ENCODE measurements at regions not wholly inside any gene's neighbourhood (a gene's known extent, or its start where the extent isn't known, plus 50 kb on each side); places are given as distances from the start of the nearest gene placed in this dataset.

DNA sequence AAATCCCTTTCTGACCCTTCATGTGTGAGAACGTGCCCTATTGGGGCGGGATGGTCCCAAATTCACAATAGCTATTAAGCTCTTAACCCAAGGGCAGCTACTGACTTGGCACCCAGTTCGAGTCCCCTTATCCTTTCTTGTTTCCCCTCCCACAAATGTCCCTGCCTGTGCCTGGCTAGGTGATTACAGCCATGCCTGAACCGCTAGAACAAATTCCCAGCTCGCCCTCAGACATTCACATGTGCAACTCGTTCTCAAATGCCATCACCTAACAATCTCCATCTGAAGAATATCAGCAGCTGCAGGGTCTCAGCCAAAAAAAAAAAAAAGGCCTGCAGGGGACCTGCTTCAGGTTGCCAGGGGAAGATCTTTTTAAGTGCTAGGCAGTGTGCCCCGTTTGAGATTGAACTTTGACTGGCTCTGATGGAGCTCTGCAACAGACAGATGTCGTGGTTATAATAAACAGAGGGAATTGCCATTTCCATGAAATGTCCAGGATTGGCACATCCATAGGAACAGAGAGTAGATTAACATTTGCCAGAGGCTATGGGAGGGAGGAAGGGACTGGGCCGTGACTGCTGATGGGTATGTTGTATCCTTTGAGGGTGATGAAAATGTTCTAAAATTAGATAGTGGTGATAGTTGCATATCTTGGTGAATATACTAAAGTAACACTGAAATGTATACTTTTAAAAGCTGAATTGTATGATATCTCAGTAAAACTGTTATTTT lies 347.2 kb upstream of the WWC1 start:
- Mint-ChIP-seq H3K27me3 (no peaks in the 10 kb centered on the region), H3K27ac (no peak overlapping the region), H3K9me3 (no peaks in the 10 kb centered on the region), H3K4me3 (no peak overlapping the region), H3K36me3 (no peaks in the 10 kb centered on the region), H3K4me1 (no peaks in the 10 kb centered on the region)
- DNase-seq (no peak), ATAC-seq (replicated peaks) (no peak)

DNA sequence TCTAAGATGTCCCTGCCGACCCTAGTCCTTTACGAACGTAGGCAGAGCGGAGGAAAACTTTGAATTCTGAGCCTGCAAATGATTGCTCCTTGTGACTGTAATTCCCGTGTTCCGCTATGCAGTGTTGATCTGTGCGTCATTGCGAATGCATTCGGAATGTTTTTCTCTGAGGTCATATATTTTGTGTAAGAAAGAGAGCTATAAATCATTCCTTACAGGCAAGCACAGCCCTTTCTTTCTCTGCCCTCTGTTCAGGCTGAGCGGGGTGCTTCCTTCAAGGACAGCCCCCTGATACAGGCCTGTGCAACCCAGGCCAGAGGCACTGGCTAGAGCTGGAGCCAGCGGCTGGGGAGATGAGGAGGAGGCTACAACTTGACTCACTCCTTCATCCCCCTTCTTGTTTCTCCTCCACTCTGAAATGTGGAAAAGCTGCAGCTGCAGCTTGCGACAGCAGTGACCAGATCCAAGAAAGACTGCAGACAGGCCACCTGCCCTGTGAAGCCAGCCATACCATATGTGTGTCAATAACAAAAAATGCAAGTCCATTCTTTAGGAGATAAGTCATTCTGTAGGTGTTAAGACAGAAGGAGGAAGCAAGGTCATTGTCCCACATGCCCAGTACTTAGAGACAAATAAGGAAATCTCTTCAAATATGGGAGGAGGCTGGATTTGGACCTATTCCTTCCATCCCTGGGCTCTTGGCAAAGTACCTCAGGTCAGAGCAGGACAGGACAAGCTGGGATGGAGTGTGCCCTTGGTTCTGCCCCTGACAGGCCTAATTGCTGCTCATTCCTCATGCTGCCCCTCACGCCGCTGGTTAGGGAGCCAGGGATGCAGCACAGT lies 345.7 kb upstream of the WWC1 start:
- H3K36me3 Mint-ChIP-seq: no peaks in the 10 kb centered on the region
- no peaks in the 10 kb centered on the region for H3K27me3 Mint-ChIP-seq
- peaks cover 0 to 3% of the 10 kb centered on the region in 2 donors for H3K9me3 Mint-ChIP-seq
- ATAC-seq (replicated peaks) (no peak), DNase-seq (no peak)
- no peak overlapping the region for H3K4me3 Mint-ChIP-seq
- H3K4me1 Mint-ChIP-seq: no peaks in the 10 kb centered on the region
- H3K27ac Mint-ChIP-seq: no peak overlapping the region

DNA sequence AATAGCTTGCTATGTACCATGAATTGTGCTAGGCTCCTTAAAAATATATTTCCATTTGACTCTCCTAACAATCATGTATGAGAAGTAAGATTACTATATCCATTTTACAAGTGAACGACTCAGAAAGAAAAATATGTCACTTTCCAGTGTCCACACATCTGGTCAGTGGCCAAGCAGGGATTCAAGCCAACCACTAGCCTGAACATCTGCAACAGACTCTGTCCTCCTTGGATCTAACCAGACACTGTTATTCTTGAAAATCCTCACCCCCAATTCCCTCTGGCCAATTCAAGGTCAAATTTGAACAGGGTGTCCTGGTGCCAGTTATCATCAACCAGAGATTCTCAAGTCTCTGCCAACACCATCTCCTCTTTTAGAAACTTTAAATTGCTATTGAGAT lies 344.1 kb upstream of the WWC1 start:
- Mint-ChIP-seq H3K27me3 (no peaks in the 10 kb centered on the region), H3K4me3 (no peak overlapping the region), H3K36me3 (no peaks in the 10 kb centered on the region), H3K9me3 (peaks cover 0 to 3% of the 10 kb centered on the region in 2 donors), H3K27ac (no peak overlapping the region), H3K4me1 (no peaks in the 10 kb centered on the region)
- ATAC-seq (replicated peaks) (no peak), DNase-seq (no peak)

- no peaks in the 10 kb centered on the region for H3K36me3 Mint-ChIP-seq
- no peak overlapping the region for H3K27ac Mint-ChIP-seq
- H3K4me3 Mint-ChIP-seq: no peak overlapping the region
- no peaks in the 10 kb centered on the region for H3K4me1 Mint-ChIP-seq
- peaks cover 0 to 3% of the 10 kb centered on the region in 2 donors for H3K9me3 Mint-ChIP-seq
- no peak for ATAC-seq (replicated peaks)
- no peaks in the 10 kb centered on the region for H3K27me3 Mint-ChIP-seq
- DNase-seq: no peak
Measured at GRCh38 chr5:167948251-167948650, 343.2 kb upstream of the WWC1 start.

DNA sequence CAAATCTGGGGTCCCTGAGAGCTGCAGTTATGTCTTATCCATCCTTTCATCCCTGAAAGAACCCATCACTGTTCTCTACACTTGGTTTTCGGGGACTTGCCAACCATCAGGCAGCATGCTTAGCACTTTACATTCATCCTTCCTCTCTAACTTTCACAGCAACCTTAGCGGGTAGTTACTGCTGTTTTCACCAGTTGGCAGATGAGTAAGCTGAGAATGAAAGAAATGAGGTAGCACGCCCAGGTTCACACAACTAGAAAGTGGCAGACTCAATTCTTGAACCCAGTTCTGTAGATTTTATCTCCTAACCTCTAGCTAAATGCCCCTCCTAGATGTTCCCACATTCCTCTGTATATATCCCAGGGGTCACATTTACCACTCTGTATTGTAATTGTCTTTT lies 342.0 kb upstream of the WWC1 start:
- DNase-seq (no peak), ATAC-seq (replicated peaks) (no peak)
- no peaks in the 10 kb centered on the region for H3K4me1 Mint-ChIP-seq
- H3K4me3 Mint-ChIP-seq: no peak overlapping the region
- H3K27ac Mint-ChIP-seq: no peak overlapping the region
- no peaks in the 10 kb centered on the region for H3K27me3 Mint-ChIP-seq
- H3K36me3 Mint-ChIP-seq: no peaks in the 10 kb centered on the region
- H3K9me3 Mint-ChIP-seq: peaks cover 0 to 3% of the 10 kb centered on the region in 2 donors

DNA sequence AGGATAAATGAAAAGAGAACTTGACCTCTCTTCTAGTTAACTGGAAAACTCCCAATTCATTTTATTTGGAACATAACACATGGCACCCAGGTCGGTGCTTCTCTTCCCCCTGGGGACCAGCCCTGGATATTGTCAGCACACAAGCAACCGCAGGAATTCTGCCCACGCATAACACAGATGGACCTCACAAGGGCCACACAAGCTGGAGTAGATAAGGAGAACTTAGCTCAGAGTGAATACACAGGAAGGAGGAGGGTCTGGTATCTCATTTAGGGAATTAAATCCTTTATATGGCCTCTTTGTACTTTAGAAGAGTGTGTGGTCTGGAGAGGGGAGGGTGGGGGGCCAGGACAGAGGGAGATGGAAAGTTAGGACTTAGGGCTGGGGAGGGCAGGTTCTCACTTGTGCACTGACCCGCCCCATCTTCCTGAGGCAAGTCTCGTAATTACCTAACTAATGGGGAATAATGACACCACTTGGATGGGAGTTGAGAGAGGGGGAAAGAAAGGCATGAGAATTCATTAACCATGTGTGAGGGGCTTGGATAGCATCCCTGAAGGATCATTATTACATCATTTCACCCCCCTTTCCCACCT lies 341.2 kb upstream of the WWC1 start:
- Mint-ChIP-seq H3K27ac (no peak overlapping the region), H3K27me3 (no peaks in the 10 kb centered on the region), H3K36me3 (no peaks in the 10 kb centered on the region), H3K4me3 (no peak overlapping the region), H3K4me1 (no peaks in the 10 kb centered on the region), H3K9me3 (peaks cover 0 to 6% of the 10 kb centered on the region in 2 donors)
- DNase-seq: no peak
- ATAC-seq (replicated peaks): no peak

- DNase-seq (no peak), ATAC-seq (replicated peaks) (no peak)
- Mint-ChIP-seq H3K9me3 (peaks cover 0 to 8% of the 10 kb centered on the region in 2 donors), H3K4me3 (no peak overlapping the region), H3K27ac (peak overlapping the region; percentile 48), H3K27me3 (no peaks in the 10 kb centered on the region), H3K4me1 (no peaks in the 10 kb centered on the region), H3K36me3 (no peaks in the 10 kb centered on the region)
Measured at GRCh38 chr5:167951116-167951515, 340.3 kb upstream of the WWC1 start.

- DNase-seq: no peak
- no peak for ATAC-seq (replicated peaks)
- Mint-ChIP-seq H3K36me3 (no peaks in the 10 kb centered on the region), H3K9me3 (peaks cover 4 to 12% of the 10 kb centered on the region in 2 donors), H3K4me1 (no peaks in the 10 kb centered on the region), H3K27me3 (no peaks in the 10 kb centered on the region), H3K4me3 (no peak overlapping the region), H3K27ac (no peak overlapping the region)
Measured at GRCh38 chr5:167952278-167952995, 339.0 kb upstream of the WWC1 start.

GRCh38 chr5:167953151-167953798 lies 338.2 kb upstream of the WWC1 start:
- H3K9me3 Mint-ChIP-seq: peaks cover 5 to 15% of the 10 kb centered on the region in 2 donors
- no peaks in the 10 kb centered on the region for H3K27me3 Mint-ChIP-seq
- no peak overlapping the region for H3K4me3 Mint-ChIP-seq
- DNase-seq (no peak), ATAC-seq (replicated peaks) (no peak)
- no peak overlapping the region for H3K27ac Mint-ChIP-seq
- no peaks in the 10 kb centered on the region for H3K36me3 Mint-ChIP-seq
- H3K4me1 Mint-ChIP-seq: no peaks in the 10 kb centered on the region

GRCh38 chr5:167961731-167962130 lies 329.7 kb upstream of the WWC1 start:
- no peak for DNase-seq
- no peaks in the 10 kb centered on the region for H3K36me3 Mint-ChIP-seq
- H3K27me3 Mint-ChIP-seq: no peaks in the 10 kb centered on the region
- no peak for ATAC-seq (replicated peaks)
- peaks cover 5 to 12% of the 10 kb centered on the region in 2 donors for H3K9me3 Mint-ChIP-seq
- H3K4me1 Mint-ChIP-seq: no peaks in the 10 kb centered on the region
- H3K27ac Mint-ChIP-seq: no peak overlapping the region
- no peak overlapping the region for H3K4me3 Mint-ChIP-seq

DNA sequence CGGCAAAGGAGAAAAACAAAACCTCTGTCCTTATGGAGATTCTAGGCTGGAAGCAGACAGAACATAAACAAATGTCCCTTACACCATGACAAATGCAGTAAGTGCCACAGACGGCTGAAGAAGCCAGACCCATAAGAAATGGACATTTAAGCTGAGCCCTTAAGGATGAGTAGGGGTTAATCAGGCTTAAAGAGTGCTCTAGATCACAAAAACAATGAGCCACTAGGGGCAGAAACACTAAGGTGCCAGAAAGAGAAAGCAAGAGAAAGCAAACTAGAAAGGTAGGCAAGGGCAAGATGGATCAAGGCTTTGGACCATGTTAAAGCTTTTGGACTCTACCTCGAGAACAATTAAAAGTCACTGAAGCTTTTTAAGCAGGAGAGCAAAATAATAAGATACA lies 326.9 kb upstream of the WWC1 start:
- no peaks in the 10 kb centered on the region for H3K27me3 Mint-ChIP-seq
- no peak for DNase-seq
- no peaks in the 10 kb centered on the region for H3K4me1 Mint-ChIP-seq
- H3K27ac Mint-ChIP-seq: no peak overlapping the region
- no peaks in the 10 kb centered on the region for H3K36me3 Mint-ChIP-seq
- no peak overlapping the region for H3K4me3 Mint-ChIP-seq
- ATAC-seq (replicated peaks): no peak
- peaks cover 0 to 3% of the 10 kb centered on the region in 2 donors for H3K9me3 Mint-ChIP-seq

- Mint-ChIP-seq H3K4me1 (no peaks in the 10 kb centered on the region), H3K9me3 (peaks cover 0 to 3% of the 10 kb centered on the region in 2 donors), H3K4me3 (no peak overlapping the region), H3K36me3 (no peaks in the 10 kb centered on the region), H3K27me3 (no peaks in the 10 kb centered on the region), H3K27ac (no peak overlapping the region)
- ATAC-seq (replicated peaks): no peak
- no peak for DNase-seq
Measured at GRCh38 chr5:167965710-167966109, 325.7 kb upstream of the WWC1 start.

DNA sequence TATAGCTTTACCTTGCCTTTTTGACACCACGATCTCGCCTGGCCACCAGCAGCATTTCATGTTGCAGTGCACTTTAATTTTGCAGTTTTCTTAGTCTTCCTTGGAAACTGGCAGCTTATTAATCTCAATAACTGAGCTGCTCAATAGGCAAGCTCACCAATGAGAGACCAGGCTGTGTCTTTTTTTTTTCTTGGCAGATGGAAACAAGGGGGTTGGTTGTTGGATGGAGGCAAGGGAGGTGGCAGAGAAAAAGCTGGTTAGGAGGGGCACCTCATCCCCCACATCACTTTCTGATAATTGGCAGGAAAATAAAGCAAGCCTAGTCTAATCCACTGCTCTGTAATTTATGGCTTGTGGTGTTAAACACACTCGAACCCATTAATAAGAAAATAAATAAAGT lies 324.5 kb upstream of the WWC1 start:
- Mint-ChIP-seq H3K4me1 (no peaks in the 10 kb centered on the region), H3K9me3 (peaks cover 3 to 4% of the 10 kb centered on the region in 2 donors), H3K4me3 (no peak overlapping the region), H3K36me3 (no peaks in the 10 kb centered on the region), H3K27me3 (peaks cover 0 to 4% of the 10 kb centered on the region in 2 donors), H3K27ac (no peak overlapping the region)
- no peak for DNase-seq
- ATAC-seq (replicated peaks): no peak

Data from stimulated activated naive B cell treated with anti-CD40 and anti-IgM and Interleukin-4, amounts not matched to agents 10 μg/mL and 1 μg/mL and 100 μg/mL, for 72 hours (primary cell).